ENCODE measurements at regions not wholly inside any gene's neighbourhood (a gene's known extent, or its start where the extent isn't known, plus 50 kb on each side); places are given as distances from the start of the nearest gene placed in this dataset.

GRCh38 chr6:14252271-14252850 is 134.8 kb downstream of the CD83 start:
- no peak for TF ChIP-seq GATA3 (IDR thresholded peaks at IDR 0.05; ENCODE audit: low read depth, low read length)
- no peak for TF ChIP-seq GATA2 (IDR thresholded peaks at IDR 0.05; ENCODE audit: low read depth, low read length)
